Right cardiac atrium (tissue), 5 donors: ENCODE measurements at regions not wholly inside any gene's neighbourhood (a gene's known extent, or its start where the extent isn't known, plus 50 kb on each side); places are given as distances from the start of the nearest gene placed in this dataset.

Experiments used
- ATAC-seq, 2 donors: fragments of 200-7000 bp; cut with Tn5 transposase; one replicate each; pipeline versions ENCODE4 v1.8.0 to v1.9.1; 2020; ENCODE audit warnings: moderate library complexity in 2 of 2, mild to moderate bottlenecking in 1 of 2
- DNase-seq, 3 donors: peaks; one replicate each; pipeline ENCODE4 v3.0.0-alpha.2; 2020
- H3K27ac ChIP-seq: one replicate; pipeline ENCODE4 v1.5.1; 2013; ENCODE audit warnings: mild to moderate bottlenecking, low read length, control low read depth, moderate library complexity
- H3K27me3 ChIP-seq: one replicate; pipeline ENCODE4 v1.6.1; 2013; ENCODE audit not compliant: control insufficient read depth, insufficient read depth
- H3K4me1 ChIP-seq: one replicate; pipeline ENCODE4 v1.6.1; 2013; ENCODE audit warnings: low read length; ENCODE audit not compliant: control insufficient read depth, insufficient read depth
- H3K4me3 ChIP-seq: one replicate; pipeline ENCODE4 v1.5.1; 2013; ENCODE audit warnings: low read length, control low read depth
- H3K9me3 ChIP-seq: one replicate; pipeline ENCODE4 v1.6.1; 2013; ENCODE audit warnings: low read length; ENCODE audit not compliant: control insufficient read depth
- WGBS: extraction: QIAGEN DNeasy Blood & Tissue Kit; methylation state at CpG from one replicate; pipeline ENCODE4 v1.1.7; 2013; 5-methylcytosine and 5-hydroxymethylcytosine counted together
- intact Hi-C, 4 donors: fragments of 100-400 bp; cut with DNase I; formaldehyde crosslinking; loops; one replicate each; pipeline versions ENCODE4 v1.11.0 to v1.14.0; 2022 to 2023
- donor health status: healthy with polysubstance abuse.
- donor health status: DM: no; HTN: yes; CAD: no.
- donor health status: DM: no; HTN: no; CAD: no.
- donor health status: DM: no; HTN: yes; CAD: no; lungs with severe emphysema.
- donor health status: DM: yes; HTN: yes; CAD: no.

DNA sequence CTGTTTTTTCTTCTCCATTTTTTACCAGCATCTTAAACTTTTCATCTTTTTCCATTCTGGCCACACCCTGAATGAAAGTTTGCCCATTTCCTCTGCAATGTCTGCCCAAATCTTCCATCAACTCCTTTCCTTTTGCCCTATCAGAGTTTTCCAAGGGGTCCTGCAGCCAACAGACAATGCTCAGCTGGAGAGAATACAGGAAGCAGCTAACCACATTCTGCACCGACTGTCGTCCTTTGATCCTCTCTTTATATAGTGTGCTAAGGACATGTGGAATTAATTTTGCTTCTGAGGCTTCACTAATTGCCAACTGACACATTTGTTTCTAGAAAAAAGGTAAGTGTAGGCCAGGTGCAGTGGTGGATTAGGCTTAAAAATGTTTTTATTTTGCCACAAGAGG is 50.5 kb upstream of the DLX2 start:
- Histone ChIP-seq H3K4me1 (no peaks in the 10 kb centered on the region), H3K27ac (no peak overlapping the region), H3K4me3 (no peak overlapping the region), H3K9me3 (no peaks in the 10 kb centered on the region), H3K27me3 (no peaks in the 10 kb centered on the region)
- WGBS: 31% methylated on average over 2 of the region's 2 CpGs
- ATAC-seq: no peak
- no peak for DNase-seq
- intact Hi-C loops: no loop called here

DNA sequence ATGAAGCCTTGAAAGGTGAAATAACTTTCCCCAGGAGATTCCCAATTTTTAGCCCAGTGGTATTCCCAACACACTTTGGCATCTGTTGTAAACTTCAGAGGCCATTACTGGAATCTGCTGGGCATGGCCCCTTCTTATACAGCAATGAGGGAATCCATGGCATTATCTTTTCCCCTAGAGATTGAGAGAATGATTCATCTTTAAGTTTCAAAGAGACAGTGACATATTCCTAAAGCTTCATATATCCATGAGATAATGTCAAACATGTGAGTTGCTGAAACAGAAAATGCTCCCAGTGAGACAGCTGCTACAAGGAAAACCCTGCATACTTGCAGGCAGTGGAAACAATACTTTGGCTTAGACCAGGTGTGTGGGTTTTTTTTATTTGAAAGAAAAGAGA is 51.1 kb upstream of the DLX2 start:
- Histone ChIP-seq H3K4me3 (no peak overlapping the region), H3K4me1 (no peaks in the 10 kb centered on the region), H3K27ac (no peak overlapping the region), H3K27me3 (no peaks in the 10 kb centered on the region), H3K9me3 (no peaks in the 10 kb centered on the region)
- ATAC-seq (no peak), DNase-seq (no peak)
- intact Hi-C loops: no loop called here

DNA sequence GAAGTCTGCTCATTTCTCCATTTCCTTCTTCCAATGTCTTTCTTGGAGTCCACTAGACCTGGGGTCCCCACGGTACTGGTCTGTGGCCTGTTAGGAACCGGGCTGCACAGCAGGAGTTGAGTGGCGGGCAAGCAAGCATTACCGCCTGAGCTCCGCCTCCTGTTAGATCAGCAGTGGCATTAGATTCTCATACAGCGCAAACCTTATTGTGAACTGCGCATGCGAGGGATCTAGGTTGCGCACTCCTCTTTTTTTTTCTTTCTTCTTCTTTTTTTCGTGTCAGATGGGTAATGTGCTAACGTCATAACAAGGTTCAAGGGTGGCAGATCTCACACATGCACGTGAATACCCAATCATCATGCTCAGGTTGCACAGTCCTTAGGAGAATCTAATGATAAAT is 53.1 kb upstream of the DLX2 start:
- DNase-seq (no peak), ATAC-seq (no peak)
- 83% methylated on average over 12 of the region's 12 CpGs for WGBS
- intact Hi-C loops: no loop called here
- Histone ChIP-seq H3K27ac (no peak overlapping the region), H3K4me3 (no peak overlapping the region), H3K27me3 (no peaks in the 10 kb centered on the region), H3K9me3 (no peaks in the 10 kb centered on the region), H3K4me1 (no peaks in the 10 kb centered on the region)

DNA sequence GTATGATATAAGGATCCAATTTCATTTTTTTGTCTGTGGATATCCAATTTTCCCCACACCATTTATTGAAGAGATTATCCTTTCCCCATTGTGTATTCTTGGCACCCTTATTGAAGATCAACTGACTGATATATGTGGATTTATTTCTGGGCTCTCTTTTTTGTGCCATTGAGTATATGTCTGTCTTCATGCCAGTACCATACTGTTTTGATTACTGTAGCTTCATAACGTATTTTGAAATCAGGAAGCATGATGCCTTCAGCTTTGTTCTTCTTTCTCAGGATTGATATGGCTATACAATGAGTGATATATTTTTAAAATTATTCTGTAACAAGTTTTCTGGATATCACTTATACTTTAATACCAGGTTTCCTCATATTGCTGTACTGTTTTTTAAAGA is 58.1 kb upstream of the DLX2 start:
- no peaks in the 10 kb centered on the region for H3K27me3 ChIP-seq
- H3K9me3 ChIP-seq: no peaks in the 10 kb centered on the region
- 96% methylated on average over 1 of the region's 1 CpG for WGBS
- H3K4me3 ChIP-seq: no peak overlapping the region
- H3K27ac ChIP-seq: no peak overlapping the region
- intact Hi-C loops: no loop called here
- DNase-seq: no peak
- ATAC-seq: no peak
- no peaks in the 10 kb centered on the region for H3K4me1 ChIP-seq

DNA sequence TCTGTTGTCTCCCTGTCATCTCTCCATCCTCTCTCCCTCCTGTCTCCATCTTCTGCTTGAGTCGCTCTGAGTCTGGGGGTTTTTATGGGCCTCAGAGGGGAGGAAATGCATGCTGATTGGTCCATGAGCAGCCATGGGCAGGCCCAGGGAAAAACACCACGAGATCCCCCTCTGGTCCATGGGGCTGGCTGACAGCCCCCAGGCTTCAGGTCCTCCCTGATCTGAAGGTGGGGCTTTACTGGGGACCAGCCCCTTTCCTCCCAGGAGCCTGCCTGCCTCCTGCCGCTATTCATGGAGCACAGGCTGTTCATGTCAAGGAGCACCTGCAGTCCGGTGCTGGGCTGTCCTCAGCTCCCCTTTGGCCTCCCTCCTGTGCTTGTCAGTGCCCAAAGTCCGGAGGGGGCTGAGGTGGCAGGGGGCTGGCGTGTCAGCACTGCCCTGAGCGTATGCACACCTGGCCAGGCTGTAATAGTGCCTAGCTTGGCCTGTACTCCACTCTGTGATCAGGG is 59.6 kb upstream of the DLX2 start:
- ATAC-seq: no peak

DNA sequence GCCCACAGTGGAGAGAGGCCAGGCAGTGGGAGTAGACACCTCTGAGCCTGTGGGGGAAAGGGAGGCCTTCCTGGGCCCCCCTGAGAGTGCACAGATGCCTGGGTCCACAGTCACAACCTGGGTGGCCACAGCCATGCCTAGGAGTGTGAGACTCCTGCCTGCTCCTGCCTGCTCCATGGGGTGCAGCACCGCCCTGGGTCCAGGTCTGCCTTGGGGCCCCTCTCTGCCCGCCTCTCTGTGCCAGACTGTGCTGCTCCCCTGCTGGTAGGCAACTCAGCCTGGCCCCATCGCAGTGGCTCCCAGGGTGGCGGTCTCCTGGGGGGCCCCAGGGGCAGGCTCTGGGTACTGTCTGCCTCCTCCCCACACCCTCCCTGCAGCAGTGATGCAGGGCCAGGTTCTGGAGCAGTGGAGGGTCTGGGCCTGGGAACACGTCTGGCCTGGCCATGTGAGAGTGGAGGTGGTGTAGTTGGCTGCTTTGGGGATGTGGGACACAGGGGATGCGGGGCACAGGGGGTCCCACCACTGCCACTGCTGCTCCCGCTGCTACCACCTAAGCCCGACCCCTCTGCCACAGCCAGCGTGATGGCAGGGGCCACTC is 60.1 kb upstream of the DLX2 start:
- Histone ChIP-seq H3K27me3 (no peaks in the 10 kb centered on the region), H3K27ac (no peak overlapping the region), H3K9me3 (no peaks in the 10 kb centered on the region), H3K4me3 (no peak overlapping the region), H3K4me1 (no peaks in the 10 kb centered on the region)
- DNase-seq (no peak), ATAC-seq (peak; percentile 20 to 36)
- intact Hi-C loops: no loop called here
- WGBS: 94% methylated on average over 9 of the region's 9 CpGs

More for the DNA sequence above, 59.6 kb upstream of the DLX2 start:
- Histone ChIP-seq H3K27me3 (no peaks in the 10 kb centered on the region), H3K4me3 (no peak overlapping the region), H3K9me3 (no peaks in the 10 kb centered on the region), H3K4me1 (no peaks in the 10 kb centered on the region), H3K27ac (no peak overlapping the region)
- no peak for DNase-seq
- WGBS: 78% methylated on average over 7 of the region's 7 CpGs
- intact Hi-C loops: no loop called here

DNA sequence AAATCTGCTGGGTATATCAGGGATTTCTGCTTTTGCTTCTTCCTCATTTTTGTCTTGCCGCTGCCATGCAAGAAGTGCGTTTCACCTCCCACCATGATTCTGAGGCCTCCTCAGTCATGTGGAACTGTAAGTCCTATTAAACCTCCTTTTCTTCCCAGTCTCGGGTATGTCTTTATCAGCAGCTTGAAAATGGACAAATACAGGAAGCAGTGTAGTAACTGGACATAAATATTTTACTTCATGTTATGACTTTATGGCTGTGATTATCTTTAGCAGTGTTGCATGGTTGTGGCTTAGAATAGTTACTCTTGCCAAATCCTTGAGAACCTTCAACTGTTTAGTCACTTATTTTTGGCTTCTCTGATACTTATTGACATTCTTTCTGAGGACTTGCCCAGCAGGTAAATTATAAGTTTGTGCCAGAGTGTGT is 66.2 kb upstream of the DLX2 start:
- Histone ChIP-seq H3K4me3 (no peak overlapping the region), H3K27ac (no peak overlapping the region), H3K4me1 (no peaks in the 10 kb centered on the region), H3K9me3 (no peaks in the 10 kb centered on the region), H3K27me3 (no peaks in the 10 kb centered on the region)
- intact Hi-C loops: no loop called here
- DNase-seq: no peak
- no peak for ATAC-seq
- WGBS: 66% methylated on average over 3 of the region's 3 CpGs

DNA sequence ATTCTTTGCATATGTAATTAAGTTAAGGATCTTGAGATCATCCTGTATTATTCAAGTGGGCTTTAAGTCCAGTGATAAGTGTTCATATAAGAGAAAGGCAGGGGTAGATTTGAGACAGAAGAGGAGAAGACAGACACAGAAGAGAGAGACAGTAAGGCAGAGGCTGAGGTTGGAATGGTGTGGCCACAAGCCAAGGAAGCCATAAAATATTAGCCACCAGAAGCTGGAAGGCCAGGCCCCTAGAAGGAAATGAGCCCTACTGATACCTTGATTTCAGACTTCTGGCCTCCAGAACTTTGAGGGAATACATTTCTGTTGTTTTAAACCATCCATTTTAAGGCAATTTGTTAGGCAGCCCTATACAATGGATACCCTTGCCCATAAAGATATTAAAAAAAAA is 66.9 kb upstream of the DLX2 start:
- H3K4me3 ChIP-seq: no peak overlapping the region

DNA sequence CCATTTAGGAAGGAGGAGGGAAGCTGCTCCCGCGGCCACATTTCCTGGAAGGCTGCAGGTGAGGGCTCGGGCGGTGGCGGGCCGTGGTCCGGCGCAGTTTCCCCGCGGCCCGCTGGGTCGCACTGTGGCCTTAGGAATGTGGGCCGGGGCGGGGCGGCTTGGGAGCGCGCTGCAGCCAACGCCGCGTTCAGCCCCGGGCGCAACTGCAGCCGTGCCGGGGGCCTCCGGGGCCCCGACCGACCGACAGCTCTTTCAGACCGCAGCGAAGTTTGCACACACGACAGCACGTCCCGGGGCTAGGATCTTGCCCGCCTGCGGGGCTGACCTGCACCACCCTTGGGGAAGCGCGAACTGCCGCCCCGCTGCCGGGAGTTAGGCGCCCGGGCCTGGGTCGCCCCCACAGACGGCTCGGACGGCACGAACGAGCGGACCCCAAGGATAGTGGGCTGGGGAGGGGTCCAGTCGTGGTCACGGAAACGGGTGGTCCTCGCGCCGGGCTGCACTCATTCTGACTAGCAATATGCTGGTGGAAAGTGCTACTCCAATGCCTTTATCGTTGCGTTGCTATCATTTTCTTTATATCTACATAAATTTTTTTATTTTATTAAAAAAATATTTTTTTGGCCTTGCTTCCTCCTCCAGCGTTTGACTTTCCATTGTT is 69.9 kb upstream of the DLX2 start:
- peak; percentile 69 to 89 (median 88) for DNase-seq
- 1% methylated on average over 58 of the region's 58 CpGs for WGBS
- Histone ChIP-seq H3K4me1 (no peaks in the 10 kb centered on the region), H3K9me3 (no peaks in the 10 kb centered on the region), H3K27me3 (no peaks in the 10 kb centered on the region), H3K27ac (no peak overlapping the region), H3K4me3 (peak overlapping the region; percentile 50)
- intact Hi-C loops: loop anchor here (2.0 to 5.0 kb wide), 3 partner anchors 290 to 294 kb away; no protein-coding TSS in a partner anchor
- peak; percentile 99 to 100 for ATAC-seq

More for the DNA sequence above, 66.9 kb upstream of the DLX2 start:
- no peaks in the 10 kb centered on the region for H3K27me3 ChIP-seq
- ATAC-seq (no peak), DNase-seq (no peak)
- no peak overlapping the region for H3K27ac ChIP-seq
- H3K9me3 ChIP-seq: no peaks in the 10 kb centered on the region
- intact Hi-C loops: loop anchor here in 1 of 4 donors (5.0 kb wide), 1 partner anchor 293 kb away; no protein-coding TSS in a partner anchor
- H3K4me1 ChIP-seq: no peaks in the 10 kb centered on the region

DNA sequence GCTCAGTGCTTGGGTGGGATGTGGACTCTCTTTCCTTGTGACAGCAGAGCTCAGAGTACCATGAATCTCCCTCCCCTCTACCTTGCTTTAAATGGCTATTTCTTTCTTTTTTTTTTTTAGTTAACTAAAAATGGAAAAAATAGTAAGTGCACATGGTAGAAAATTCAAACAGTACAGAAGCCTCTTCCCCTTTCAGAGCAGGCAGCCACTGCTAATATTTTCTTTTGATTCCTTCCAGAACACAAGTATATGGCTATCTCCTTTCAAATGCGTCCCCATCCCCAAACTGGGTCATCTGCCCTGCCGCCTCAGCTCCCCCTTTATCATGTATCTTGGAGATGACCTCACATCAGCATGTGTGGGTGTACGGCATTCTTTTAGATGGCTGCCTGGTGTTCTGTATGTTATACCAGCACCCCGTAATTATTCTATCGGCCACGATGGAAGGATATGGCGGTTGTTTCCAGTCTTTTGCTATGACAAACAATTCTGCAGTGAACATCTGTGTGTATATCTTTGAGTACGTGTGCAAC is 70.5 kb upstream of the DLX2 start:
- Histone ChIP-seq H3K4me3 (no peak overlapping the region), H3K27ac (no peak overlapping the region), H3K9me3 (no peaks in the 10 kb centered on the region), H3K4me1 (no peaks in the 10 kb centered on the region), H3K27me3 (no peaks in the 10 kb centered on the region)
- intact Hi-C loops: loop anchor here (2.0 to 5.0 kb wide), 3 partner anchors 289 to 294 kb away; no protein-coding TSS in a partner anchor
- WGBS: 72% methylated on average over 8 of the region's 8 CpGs
- ATAC-seq (peak in 1 of 2 donors; percentile 13), DNase-seq (no peak)

DNA sequence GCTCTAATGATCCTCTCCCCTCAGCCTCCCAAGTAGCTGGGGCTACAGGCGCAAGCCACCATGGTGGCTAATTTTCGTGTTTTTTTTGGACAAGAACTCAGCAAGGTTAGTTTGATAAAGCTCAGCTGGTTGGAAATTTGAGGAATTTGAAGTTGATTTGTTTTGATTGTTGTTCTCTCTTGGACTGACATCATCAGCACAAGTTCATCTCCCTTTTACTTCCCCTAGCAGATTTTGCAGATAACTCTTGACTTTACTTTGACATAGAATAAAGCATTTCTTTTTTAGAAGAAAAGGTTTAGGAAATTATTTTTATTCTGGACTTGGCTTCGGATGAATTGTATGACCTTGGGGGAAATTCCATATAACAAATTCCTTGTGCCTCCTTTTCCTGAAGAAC is 74.9 kb upstream of the DLX2 start:
- H3K4me3 ChIP-seq: no peak overlapping the region
- intact Hi-C loops: no loop called here
- H3K4me1 ChIP-seq: no peaks in the 10 kb centered on the region
- H3K27me3 ChIP-seq: no peaks in the 10 kb centered on the region
- DNase-seq (no peak), ATAC-seq (no peak)
- no peaks in the 10 kb centered on the region for H3K9me3 ChIP-seq
- no peak overlapping the region for H3K27ac ChIP-seq
- WGBS: 75% methylated on average over 3 of the region's 3 CpGs
